Astrocyte of the cerebellum (primary cell): ENCODE measurements at regions not wholly inside any gene's neighbourhood (a gene's known extent, or its start where the extent isn't known, plus 50 kb on each side); places are given as distances from the start of the nearest gene placed in this dataset.

Experiments
- DNase-seq: peaks from one replicate; pipeline ENCODE4 v3.0.0-alpha.2; 2011; ENCODE audit warnings: low read depth
- H3K4me3 ChIP-seq: 2 replicates; pipeline ENCODE4 v1.5.1; 2011; ENCODE audit warnings: mild to moderate bottlenecking, low read depth, low read length, moderate library complexity
- in situ Hi-C: cut with HindIII; loops from 2 replicates; pipeline ENCODE4 v1.10.0; 2017; ENCODE audit warnings: low sequenced_read_pairs
- TF ChIP-seq, protein P1 (sequence below): IDR thresholded peaks from 2 replicates; pipeline ENCODE4 v1.5.1; 2012; ENCODE audit warnings: low read length, low read depth, moderate library complexity, mild to moderate bottlenecking; ENCODE audit errors: missing control alignments

DNA sequence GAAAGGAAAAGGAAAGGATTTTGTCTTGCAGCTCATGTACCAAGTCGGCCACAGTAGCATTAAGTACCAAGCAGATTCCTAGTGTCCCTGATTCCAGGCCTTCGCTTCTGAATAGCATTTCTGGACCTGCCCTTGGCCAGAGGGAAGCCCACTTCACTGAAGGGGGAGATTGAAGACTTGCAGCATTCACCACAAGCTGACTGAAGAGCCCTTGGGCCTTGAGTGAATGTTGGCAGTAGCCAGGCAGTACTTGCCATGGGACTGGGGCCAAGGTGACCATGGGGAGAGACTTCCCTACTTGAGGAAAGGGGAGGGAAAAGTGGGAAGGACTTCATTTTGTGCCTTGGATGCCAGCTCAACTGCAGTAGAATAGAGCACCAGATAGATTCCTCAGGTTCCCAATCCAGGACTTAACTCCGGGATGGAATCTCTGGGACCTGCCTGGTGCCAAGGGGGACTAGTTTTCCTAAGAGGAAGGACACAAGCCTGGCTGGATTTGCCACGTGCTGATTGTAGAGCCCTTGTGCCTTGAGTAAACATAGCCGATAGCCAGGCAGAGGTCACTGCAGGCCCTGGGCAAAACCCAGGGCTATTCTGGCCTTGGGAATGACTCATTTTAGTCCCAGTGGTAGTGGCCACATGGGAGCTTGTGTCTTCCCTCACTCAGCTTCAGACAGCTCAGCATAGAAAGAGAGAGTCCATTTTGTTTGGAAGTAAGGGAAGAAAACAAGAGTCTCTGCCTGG is 141.7 kb upstream of the KCND2 start:
- no peak for DNase-seq
- in situ Hi-C loops: no loop called here
- TF ChIP-seq, protein P1, sequence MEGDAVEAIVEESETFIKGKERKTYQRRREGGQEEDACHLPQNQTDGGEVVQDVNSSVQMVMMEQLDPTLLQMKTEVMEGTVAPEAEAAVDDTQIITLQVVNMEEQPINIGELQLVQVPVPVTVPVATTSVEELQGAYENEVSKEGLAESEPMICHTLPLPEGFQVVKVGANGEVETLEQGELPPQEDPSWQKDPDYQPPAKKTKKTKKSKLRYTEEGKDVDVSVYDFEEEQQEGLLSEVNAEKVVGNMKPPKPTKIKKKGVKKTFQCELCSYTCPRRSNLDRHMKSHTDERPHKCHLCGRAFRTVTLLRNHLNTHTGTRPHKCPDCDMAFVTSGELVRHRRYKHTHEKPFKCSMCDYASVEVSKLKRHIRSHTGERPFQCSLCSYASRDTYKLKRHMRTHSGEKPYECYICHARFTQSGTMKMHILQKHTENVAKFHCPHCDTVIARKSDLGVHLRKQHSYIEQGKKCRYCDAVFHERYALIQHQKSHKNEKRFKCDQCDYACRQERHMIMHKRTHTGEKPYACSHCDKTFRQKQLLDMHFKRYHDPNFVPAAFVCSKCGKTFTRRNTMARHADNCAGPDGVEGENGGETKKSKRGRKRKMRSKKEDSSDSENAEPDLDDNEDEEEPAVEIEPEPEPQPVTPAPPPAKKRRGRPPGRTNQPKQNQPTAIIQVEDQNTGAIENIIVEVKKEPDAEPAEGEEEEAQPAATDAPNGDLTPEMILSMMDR: no peak
- no peak overlapping the region for H3K4me3 ChIP-seq

DNA sequence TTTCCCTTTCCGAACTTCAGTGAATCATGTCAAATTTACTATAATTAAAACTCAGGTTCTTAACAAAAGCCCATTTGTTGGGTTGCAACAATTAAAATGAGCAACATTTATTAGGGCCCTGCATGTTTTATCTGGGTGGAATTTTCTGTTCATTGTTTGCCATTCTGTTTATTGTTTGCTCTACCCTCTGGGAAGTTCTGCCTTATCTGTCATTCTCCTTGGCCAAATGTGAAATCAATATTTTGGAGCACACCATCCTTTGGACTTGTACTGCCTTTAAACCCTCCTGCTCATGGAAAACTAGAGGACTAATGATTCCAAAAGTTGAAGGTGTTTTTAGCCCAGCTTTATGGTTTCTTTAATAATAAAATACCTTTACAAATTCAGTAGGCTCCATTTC is 134.5 kb upstream of the KCND2 start:
- in situ Hi-C loops: no loop called here
- TF ChIP-seq, protein P1: no peak
- no peak overlapping the region for H3K4me3 ChIP-seq
- DNase-seq: no peak

DNA sequence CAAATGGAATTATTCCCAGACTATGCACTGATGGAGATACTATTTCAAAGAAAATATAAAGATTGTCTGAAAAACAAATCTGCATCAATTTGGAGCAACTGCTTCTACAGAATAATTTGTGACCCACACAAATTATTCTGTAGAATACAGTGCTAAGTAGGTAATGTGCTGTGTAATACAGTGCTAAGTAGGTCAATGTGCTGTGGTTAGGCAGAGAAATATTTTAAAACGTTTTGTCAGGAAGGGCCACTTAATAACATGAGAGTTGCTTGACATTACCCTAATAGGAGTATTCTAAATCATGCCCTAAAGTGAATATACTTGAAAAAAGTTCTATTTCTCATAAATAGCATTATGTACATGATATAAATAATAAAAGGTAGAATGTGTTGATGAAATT is 116.5 kb upstream of the KCND2 start:
- in situ Hi-C loops: no loop called here
- no peak for DNase-seq
- no peak overlapping the region for H3K4me3 ChIP-seq
- TF ChIP-seq, protein P1: no peak

DNA sequence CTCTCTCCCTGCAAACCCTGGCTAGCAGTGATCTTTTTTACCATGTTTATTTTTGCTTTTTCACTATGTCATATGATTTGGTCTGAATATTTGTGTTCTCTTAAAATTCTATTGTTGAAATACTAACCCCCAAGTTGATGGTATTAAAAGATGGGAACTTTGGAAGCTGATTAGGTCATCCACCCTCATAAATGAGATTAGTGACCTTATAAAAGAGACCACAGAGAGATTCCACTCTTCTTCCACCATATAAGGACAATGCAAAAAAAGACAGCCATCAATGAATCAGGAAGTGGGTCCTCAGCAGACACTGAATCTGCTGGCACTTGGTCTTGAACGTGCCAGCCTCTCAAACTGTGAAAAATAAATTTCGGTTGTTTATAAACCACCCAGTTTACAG is 112.8 kb upstream of the KCND2 start:
- in situ Hi-C loops: no loop called here
- TF ChIP-seq, protein P1: no peak
- no peak for DNase-seq
- no peak overlapping the region for H3K4me3 ChIP-seq

DNA sequence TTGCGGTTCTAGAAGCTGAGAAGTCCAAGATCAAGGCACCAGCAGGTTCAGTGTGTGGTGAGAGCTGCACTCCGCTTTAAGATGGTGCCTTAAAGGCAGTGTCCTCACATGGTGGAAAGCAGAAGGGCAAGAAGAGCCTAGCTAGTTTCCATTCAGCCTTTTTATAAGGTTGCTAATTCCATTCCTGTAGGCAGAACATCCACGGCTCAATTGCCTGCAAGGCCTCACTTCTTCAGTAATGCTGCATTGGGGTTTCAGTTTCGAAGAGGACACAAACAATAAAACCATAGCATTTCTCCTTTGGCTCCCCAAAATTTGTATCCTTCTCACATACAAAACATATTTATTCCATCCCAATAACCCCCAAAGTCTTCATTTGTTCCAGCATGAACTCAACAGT is 109.5 kb upstream of the KCND2 start:
- TF ChIP-seq, protein P1: no peak
- in situ Hi-C loops: no loop called here
- no peak overlapping the region for H3K4me3 ChIP-seq
- DNase-seq: no peak

DNA sequence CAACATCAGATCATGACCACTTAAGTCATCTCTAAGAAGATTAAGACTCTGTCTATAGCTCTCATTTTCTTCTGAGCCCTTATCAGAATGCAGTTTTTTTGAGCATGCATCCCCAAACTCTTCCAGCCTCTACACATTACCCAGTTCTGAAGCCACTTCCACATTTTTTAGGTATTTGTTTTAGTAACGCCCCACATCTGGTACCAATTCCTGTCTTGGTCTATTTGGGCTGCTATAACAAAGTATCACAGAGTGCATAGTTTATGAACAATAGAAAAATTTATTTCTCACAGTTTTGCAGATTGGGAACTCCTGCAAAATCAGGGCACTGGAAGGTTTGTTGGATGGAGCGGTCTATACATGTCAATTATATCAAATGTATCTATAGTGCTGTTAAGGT is 107.7 kb upstream of the KCND2 start:
- in situ Hi-C loops: no loop called here

More for the DNA sequence above, 107.7 kb upstream of the KCND2 start:
- no peak for DNase-seq
- TF ChIP-seq, protein P1: no peak
- no peak overlapping the region for H3K4me3 ChIP-seq
